Stimulated activated naive CD8-positive, alpha-beta T cell treated with anti-CD3 and anti-CD28 coated beads, Interleukin-15, Interleukin-2, amounts not matched to agents 100 U/mL and 50 U/mL, for 24 hours (primary cell): ENCODE measurements at regions not wholly inside any gene's neighbourhood (a gene's known extent, or its start where the extent isn't known, plus 50 kb on each side); places are given as distances from the start of the nearest gene placed in this dataset.
A peak's percentile ranks its signal among the peaks of the same experiment; 100 is the strongest.
"Not testable (repeated sequence)": the region's sequence is repeated elsewhere in the genome, so short reads cannot be mapped to it uniquely, and the experiment has no call there.

ENCODE experiments used
- ATAC-seq: fragments of 150-1000 bp; cut with Tn5 transposase; one replicate; pipeline ENCODE4 v1.10.0; 2021
- DNase-seq: peaks from one replicate; pipeline ENCODE4 v3.0.0; 2021

DNA sequence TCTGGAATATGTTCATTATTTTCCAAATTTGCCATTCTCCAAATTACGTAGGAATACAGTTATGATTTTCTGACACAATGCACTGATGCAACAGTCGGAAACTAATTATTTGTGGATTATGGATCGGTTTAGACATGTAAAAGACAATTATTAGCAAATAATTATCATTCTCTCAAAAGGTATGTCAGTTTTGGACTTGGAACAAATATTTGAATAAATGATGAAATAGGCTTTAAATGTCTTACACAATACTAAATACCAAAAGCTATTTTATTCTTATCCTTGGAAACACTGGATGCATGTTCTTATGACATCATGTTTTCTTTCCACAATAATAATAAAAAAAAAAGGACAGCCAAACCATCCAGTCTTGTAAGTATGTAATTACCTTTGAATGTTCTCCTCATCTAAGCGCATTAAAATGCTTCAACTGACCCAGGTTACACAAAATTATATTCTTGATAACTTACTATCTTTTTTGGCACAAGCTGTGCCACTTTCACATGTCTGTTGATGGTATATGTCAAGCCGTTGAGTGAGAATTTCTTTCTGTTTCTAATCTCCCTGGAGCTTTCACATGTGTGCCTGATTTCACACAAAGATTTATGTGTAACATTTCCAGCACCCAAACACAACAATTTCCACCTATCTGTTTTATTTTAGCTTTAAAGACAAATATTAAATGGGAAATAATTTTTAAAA, 238.5 kb upstream of the ZNF385D start:
- ATAC-seq = no peak
- no peak for DNase-seq

DNA sequence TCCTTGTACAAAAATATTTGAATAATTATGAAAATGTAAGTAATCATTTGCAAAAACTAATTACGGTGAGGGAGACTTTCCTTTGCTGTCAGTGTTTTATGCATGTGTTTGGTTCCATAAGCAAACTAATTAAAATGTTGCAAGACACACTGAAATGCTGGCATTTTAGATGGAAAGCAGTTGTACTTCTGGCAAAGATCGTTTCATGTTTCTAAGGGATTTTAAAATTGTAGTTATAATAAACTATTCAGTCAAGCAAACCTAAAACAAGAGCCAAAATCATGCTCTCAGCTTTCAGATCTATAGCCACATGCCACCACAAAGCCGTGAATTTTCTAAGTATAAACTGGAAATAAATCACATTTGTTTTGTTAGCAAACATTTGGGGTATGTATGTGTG, 240.1 kb upstream of the ZNF385D start:
- DNase-seq (no peak), ATAC-seq (no peak)

DNA sequence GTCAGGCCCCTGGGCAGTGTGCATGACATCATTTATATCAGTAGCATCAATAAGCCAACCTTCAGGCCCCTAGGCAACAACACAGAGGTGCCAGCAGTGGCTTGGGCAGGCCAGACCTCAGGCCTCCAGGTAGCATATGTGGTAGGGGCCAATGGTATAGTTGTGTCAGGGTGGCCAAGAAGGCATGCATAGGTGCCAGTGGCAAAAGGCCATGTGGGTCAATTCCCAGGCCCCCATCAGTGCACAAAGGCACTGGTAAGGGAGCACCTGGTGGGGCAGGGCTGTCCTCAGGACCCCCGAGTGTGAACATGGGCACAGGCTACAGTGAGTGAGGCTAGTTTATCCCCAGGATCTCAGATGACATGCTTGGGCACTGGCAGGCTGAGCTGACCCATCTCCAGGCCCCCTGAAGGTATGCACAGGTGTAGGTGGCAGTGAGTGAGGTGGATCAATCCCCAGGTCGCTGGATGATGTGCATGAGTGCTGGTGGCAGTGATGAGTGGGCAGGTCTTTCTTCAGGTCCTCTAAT, 244.1 kb upstream of the ZNF385D start:
- ATAC-seq = no peak
- no peak for DNase-seq

DNA sequence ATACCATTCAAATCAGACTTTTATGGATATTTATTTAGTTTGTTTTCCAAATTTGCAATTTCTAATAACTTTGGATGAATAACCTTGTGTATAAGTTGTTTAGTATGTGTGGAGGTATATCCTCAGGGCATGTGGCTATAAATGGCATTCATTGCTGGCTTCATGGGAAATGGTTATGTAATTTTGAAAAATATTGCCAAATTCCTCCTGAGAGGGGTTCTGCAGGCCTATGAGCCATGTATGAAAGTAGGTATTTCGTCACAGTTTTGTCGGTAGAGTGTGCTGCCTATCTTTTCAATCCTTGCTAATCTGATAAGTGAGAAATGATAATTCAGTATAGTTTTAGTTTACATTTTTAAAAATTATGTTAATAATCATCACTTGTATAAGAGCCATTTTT, 256.4 kb upstream of the ZNF385D start:
- DNase-seq (no peak), ATAC-seq (no peak)

DNA sequence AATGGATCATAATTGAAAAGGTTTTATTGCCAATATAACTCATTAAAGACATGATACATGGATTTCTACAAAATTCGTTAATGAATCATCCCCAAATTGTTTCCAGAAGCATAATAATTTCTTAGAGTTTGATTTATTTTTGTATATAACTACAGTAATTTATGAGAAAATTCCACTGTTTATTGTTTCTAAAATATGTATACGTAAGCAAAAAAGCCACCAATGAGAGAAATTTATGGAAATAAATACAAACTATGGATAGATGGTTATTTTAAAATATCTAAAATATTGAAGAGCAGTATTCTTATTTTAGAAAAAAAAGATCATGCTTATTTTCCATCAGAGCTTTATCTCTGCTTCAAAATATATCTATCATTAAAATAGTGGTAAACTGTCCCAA, 260.0 kb upstream of the ZNF385D start:
- ATAC-seq (no peak), DNase-seq (no peak)

DNA sequence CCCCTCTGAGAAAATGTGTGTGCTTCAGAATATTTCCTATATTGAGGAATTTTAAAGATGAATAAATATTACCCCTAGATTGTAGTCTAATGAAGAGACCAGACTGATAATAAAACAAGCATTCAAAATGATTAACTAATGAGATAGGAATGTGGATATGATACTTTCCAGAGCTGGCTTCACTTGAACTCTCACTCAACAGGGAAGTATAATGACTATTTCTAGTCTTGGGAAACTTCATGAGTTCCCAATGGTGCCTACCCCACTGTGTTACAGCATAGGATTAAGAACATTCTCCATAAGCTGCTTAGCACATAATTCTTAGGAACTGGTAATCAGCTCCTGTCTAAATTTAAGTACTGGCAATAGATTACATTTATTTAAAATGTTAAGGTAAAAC, 261.5 kb upstream of the ZNF385D start:
- DNase-seq (no peak), ATAC-seq (no peak)

DNA sequence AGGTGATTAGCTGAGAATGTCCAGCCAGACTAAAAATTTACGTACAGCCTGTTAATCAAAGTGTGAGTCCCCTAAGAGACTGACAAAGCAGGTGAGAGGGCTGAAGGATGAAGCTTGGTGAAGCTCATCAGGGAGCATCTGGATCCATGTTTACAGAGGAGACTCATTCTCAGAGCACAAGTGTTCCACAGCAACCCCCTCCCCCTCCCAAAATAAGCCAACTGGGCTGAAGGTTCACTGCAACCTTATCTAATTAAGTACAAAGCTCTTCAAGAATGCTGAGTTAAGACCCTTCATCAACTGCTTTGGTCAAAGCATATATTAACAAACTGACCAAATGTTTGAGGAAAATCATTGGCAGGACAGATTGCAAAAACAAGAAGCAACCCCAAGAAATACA, 262.6 kb upstream of the ZNF385D start:
- ATAC-seq (no peak), DNase-seq (no peak)

DNA sequence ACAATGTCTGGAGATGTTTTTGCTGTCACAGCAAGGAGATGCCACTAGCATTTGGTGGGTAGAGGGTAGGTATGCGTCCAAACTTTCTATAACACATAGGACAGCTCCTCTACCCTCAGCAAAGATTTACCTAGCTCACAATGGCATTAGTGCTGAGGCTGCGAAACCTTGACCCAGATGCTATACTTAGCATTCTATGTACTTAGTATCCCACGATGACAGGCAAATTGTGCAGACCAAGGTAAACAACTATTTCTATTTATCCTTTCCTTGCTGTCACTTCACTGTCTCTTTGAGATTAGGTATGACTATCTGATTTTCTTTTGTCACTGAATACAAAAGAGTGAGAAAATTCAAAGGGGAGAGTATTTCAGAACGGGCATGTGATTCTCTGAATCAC, 265.2 kb upstream of the ZNF385D start:
- no peak for ATAC-seq
- DNase-seq = no peak

DNA sequence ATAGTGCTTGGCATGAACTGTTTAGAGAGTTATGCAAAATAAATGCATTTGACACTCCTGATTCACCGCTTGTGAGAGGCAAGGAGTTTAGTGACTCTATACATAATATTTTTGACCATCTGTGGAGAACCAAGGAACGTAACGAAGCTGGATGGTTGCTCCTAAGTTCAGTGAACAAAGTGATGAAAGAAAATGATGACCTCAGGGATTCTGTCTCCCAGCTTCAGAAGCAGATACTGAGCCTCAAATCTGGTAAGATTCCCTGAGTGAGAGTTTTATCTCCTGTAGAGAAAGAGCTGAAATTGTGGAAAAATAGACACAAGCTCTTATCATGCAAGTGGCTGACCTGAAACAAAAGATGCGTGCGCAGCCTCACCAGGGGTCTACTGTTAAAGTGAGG, 273.6 kb upstream of the ZNF385D start:
- not testable (repeated sequence) for ATAC-seq

DNA sequence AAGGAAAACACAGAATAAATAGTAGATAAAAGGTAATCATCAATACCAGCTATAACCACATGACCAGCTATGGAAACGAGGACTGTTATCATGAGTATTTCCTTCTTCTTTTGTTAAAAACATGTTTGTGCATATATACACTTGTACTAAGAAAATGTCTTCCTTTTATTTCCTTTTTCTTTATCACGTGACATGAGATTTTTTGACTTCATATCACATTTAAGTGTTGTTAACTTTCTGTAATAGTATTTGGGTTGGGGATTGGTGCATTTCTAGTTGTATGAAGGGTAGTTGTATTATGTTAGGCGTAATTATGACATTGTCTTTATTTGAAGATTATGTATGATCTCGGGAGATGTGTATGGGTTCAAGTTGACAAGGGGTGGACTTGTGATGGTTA, 278.5 kb upstream of the ZNF385D start:
- ATAC-seq (no peak), DNase-seq (no peak)

More for the DNA sequence above, 273.6 kb upstream of the ZNF385D start:
- not testable (repeated sequence) for DNase-seq

DNA sequence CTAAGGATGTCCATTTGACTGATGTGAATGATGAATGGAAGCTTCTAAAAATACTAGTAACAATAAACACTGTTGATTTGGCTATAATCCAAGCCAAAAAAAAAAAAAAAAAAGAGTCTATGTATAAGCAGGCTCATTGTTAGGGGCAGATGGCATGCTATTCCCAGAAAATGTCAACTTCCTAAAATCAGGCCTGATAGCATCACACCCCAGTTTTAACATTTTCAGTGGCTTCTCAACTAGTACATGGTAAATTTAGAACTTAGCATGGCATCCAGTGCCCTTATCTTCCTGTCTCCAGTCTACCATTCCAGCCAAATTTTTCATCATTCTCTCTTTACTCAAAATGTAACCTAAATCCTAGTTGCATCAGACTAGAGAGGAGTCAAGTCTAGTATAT, 288.2 kb upstream of the ZNF385D start:
- ATAC-seq (no peak), DNase-seq (no peak)

DNA sequence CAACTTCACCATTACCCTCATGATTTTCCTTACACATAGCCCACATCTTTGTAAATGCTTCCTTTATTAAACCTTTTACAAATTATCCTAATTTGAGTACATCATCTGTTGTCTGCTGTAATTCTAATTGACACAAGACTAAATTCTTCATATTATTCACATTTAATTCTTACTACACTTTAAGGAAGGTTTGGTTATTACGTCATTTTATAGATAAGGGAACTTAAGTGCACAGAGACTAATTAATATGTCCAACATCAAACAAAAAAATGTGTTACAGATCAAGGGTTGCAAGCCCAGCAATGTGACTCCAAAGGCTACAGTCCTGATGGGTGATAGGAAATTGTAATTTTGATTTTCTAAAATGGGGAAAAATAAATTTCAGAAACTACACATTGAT, 289.1 kb upstream of the ZNF385D start:
- ATAC-seq (no peak), DNase-seq (no peak)

DNA sequence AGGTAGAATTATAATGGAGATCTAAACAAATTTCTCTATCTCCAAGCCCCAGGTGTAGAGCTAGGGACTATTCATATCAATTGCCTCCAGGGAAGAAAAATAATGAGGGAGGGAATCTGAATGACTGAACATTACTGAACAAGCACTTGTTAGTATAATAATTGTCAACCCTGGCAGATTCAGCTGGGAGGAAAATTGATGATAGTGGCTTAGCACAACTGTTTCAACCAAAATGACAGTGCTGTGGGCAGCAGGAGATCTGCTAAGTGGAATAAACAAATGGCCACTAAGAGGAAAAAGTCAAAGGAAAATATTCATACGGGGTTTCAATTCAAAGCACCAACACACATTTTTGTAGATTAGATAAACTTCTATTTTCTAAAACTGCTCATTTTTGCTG, 294.9 kb upstream of the ZNF385D start:
- DNase-seq (no peak), ATAC-seq (no peak)

DNA sequence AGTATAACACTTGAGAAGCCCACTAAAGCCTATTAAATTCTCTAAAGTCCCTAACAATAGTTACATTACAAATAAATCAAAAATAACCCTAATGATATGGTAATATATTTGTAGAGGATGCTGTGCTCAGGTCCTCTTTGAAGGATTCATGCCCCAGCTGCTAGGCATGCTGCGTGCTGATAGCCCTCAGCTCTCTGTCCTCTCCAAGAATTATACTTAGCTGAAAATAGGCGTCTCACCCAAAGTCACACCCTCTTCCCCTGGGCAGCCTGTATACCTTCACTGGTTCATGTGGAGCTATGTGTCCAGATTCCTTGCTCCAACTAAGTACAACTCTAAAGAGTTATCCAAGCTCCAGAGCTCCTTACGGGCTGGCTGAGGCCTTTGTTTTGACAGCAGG, 312.5 kb upstream of the ZNF385D start:
- DNase-seq = no peak
- ATAC-seq = no peak

DNA sequence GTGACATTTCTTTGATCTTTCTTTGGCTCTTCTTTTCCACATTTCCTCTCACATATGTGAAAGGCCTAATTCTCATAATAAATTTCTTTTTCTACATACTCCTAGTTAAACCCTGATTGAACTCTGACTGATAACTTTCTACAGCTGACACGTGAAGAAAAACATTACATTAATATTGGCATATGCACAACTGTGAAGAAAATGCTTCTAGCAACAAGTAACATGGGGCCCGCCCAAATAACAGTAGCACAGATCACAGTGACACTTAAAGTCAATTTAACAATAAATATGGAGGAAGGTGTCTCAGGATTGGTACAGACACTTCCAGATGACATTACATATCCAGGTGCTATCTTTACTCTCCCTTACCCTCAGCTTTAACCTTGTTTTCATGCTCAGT, 317.6 kb upstream of the ZNF385D start:
- no peak for DNase-seq

DNA sequence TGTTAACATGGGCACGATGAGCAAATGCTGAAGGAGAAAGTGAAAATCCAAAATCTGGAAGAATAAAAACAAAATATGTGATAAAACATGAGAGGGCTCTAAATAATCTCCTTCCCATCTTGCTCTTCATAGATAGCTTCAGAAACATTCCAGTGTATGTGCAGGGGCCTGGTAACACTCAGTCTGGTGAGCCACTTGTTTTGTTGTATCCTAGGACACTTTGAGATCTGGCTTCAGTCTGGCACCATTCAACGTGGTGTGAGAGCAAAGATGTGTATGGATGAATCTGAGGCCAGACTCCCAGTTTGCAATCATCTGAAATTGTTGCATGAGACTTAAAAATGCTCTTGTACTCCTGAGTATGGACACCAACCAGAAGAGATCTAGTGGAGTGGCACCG, 337.2 kb upstream of the ZNF385D start:
- no peak for ATAC-seq
- DNase-seq = no peak

More for the DNA sequence above, 317.6 kb upstream of the ZNF385D start:
- no peak for ATAC-seq

DNA sequence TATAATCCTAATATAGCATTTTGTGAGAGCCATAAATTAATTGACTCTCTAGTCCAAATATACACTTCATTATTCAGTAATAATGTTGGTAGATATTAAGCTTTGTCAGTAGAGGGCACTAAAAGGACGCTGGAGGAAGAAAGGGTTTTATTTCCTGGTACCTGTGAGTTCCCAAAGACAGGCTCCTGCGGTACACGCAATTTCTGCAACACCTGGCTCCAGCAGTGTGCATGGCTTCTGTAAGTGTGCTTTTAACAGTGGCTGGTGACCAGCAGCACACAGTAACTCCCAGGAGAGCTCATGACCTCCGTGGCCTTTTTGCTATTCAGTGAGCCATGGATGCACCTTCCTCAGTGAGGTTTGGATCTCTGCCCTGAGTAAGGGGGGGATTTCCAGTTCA, 338.3 kb upstream of the ZNF385D start:
- ATAC-seq (peak; percentile 19), DNase-seq (no peak)

DNA sequence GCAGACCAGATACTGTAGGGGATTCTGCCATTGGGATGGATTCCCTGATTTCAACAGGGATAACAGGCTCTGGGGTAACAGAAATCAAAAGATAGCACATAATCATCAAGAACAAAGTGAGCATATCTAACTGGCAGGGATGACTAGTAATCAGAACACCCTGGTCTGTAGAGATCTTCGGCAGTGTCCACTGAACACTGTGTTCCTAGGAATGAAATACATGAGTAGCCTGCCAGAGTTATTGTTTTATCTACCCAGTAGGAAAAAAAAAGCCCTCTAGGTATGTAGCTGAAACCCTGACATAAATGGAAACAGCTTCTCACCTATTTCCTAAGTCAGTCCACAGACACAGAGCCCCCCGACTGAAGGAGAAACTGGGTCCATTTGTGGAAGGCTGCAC, 340.3 kb upstream of the ZNF385D start:
- no peak for ATAC-seq
- DNase-seq = no peak

DNA sequence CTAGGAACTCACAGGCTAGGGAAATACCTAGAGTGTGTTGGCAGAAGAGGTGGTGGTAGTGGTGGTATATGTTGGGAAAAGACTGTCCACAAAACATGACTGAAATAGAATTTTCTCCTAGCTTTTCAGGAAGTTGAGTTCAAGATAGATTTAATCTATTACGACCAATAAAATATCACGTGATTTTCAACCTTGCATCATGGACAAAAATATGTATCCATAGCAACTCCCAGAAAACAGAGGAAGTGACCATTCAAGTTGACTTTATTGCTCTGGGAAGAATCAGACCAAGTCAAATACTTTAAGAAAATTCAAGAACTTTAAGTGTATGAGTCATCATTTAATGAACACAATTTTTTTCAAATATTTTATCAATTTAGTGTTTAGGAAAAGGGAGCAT, 347.0 kb upstream of the ZNF385D start:
- DNase-seq (no peak), ATAC-seq (no peak)

DNA sequence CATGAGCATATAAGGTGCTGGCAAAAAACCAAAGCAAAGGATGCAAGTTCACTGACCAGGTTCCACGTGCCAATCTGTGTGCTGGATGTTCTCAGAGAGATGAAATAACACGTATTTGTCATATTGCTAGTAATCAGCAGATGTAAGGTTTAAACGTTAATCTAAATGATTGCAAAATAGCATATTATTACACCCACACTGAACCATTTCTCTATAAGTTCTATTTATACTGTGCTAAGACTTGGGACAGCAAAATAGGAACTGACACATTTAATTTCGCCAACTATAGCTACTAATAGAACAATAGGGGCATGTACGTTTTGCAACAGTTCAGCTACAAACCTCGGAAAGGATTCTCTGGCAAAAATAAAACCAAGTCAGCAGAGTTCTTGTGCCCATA, 350.3 kb upstream of the ZNF385D start:
- ATAC-seq (no peak), DNase-seq (no peak)

DNA sequence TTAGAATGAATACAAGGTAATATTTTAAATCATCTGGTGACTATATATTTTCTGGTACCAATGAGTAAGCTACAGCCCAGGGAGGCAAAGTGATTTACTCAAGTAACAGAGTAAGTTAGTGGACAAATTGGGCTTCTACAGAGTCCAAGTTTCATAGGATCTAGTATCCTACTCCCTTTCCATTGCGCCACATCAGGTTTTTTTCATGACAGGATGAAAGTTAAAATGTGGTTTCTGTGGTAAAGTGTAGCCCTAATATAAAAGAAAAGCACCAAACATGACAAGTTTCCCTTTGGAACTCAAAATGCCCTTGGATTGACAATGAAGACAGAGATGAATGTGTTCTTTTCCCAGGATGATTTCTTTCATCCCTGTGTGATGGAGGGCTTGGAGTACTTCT, 350.8 kb upstream of the ZNF385D start:
- DNase-seq (no peak), ATAC-seq (no peak)

DNA sequence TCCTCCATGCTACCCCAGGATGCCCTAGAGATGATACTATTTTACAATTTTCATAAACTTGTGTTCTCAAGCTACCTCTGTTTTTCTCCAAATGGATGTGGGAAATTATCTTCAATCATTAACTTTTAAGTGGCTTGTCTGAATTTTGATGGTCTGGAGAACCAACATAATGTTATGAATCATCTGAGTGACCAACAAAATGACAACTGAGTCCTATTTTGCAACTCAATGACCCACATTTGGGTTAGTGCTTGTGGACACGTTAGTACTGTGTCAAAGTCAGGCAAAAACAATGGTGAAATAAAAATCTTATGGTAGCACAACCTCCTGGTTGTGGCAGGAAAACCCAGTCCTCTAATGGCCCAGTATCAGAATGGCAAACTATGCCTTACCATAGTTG, 352.4 kb upstream of the ZNF385D start:
- no peak for ATAC-seq
- no peak for DNase-seq

DNA sequence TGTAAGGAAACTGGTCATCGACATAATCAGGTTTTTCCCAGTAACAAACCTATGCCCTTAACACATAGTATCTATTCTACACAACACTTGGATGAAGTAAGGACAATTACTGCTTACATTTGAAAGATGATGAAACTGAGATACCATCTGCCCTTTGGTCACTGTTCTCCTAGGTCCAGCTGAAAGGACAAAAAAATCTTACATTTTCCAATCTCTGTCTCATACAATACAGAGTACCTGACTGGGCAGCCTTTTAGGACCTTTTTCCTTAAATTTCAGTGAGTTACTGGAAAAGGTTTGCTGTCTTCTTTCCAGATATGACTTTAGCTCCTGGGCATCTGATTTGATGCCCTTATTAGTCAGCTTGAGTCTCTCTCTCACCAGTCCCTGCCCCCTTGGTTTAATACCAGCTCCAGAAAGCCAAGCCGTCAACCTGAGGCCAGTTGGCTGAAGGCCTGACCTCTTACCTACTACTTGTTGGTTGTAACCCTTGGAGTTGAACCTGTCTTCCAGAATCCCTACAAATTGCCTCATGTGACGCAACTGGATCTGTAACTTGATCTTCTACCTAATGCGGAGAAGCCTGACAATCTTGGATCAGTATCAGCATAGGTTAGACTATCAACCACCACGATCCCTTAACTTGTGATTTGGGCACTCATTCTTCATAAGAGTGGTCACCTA, 355.3 kb upstream of the ZNF385D start:
- ATAC-seq = no peak
- no peak for DNase-seq

DNA sequence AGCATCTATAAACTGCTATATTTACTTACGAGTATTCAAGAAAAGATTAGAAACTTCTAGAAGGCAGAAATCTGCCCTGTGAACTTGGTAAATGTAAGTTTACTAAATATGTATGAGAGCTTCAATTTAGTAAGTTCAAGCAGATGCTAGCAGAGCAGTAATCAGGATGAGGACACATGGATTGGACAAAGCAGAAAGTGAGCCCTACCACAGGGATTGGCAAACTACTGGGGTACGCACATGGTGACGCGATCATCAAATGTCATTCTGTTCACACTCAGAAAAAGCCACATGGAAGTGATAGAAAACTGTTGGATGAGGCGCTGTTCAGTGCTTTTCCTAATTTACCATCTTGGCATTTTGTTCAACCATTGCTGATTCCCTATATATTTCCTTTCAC, 360.2 kb upstream of the ZNF385D start:
- DNase-seq (no peak), ATAC-seq (no peak)
